Activated naive CD4-positive, alpha-beta T cell treated with Interleukin-2 at 50 U/mL for 16 hours (primary cell): ENCODE measurements at regions not wholly inside any gene's neighbourhood (a gene's known extent, or its start where the extent isn't known, plus 50 kb on each side); places are given as distances from the start of the nearest gene placed in this dataset.
"Not testable (repeated sequence)": the region's sequence is repeated elsewhere in the genome, so short reads cannot be mapped to it uniquely, and the experiment has no call there.

Experiments
- DNase-seq: peaks from one replicate; pipeline ENCODE4 v3.0.0-alpha.2; 2020

- DNase-seq = no peak
Measured at GRCh38 chr2:126264625-126265024, 391.3 kb upstream of the GYPC start.

DNA sequence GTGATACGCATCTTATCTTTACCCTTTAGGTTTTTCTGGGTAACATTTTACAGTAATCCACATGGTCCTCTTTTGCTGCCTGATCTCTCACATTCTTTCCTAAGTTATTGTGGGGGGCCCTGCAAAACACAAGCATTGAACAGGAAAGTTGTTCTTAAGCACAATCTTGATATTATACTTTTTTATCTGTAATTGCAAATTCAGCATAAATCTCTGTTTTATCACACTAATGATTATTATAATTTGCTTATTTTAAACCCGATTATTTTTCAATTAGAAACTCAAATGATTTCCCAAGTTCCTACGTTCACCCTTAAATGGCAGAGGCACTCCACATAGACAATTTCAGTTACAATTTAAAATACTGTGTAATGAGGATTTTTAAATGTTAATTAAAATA is 386.0 kb upstream of the GYPC start:
- no peak for DNase-seq

GRCh38 chr2:126270587-126270986 is 385.4 kb upstream of the GYPC start:
- no peak for DNase-seq

GRCh38 chr2:126272401-126272800 is 383.6 kb upstream of the GYPC start:
- DNase-seq = no peak

DNA sequence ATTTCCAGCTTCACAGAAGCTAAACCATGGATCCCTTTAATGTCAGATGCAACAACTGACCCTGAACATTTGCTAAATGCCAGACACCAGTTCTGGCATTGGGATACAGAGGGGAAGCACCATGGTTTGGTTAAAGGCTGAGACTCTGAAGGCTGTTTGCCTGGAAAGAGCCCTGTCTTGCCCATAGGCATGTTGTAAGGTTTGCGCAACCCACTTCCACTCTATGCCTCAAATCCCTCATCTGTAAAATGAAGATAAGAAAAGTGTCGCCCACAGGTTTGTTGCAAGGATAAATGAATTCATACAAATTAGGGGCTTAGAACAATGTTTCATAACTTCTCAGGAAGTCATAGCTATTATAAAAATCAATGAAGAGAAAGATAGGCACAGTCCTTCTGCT is 380.9 kb upstream of the GYPC start:
- DNase-seq = no peak

- DNase-seq = not testable (repeated sequence)
Measured at GRCh38 chr2:126276268-126276667, 379.7 kb upstream of the GYPC start.

- no peak for DNase-seq
Measured at GRCh38 chr2:126288362-126288761, 367.6 kb upstream of the GYPC start.

GRCh38 chr2:126293962-126294361 is 362.0 kb upstream of the GYPC start:
- DNase-seq = not testable (repeated sequence)

- DNase-seq = no peak
Measured at GRCh38 chr2:126299469-126299976, 356.4 kb upstream of the GYPC start.

DNA sequence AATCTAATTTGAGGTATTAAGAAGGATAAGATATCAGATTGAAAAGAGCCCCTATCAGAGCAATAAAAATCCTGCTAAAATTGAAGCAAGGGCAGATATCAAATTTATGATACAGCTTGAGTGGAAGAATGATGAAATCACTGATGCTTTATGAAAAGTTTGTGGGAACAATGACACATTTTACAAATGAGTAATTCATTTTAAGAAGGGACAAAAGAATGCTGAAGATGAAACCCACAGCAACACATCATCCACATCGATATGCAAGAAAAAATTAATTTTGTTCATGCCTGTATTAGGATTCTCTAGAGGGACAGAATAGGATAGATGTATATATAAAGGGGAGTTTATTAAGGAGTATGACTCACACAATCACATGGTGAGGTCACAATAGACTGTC is 355.6 kb upstream of the GYPC start:
- no peak for DNase-seq

- no peak for DNase-seq
Measured at GRCh38 chr2:126302043-126302442, 353.9 kb upstream of the GYPC start.

- DNase-seq = no peak
Measured at GRCh38 chr2:126303113-126303512, 352.8 kb upstream of the GYPC start.

- no peak for DNase-seq
Measured at GRCh38 chr2:126304154-126304553, 351.8 kb upstream of the GYPC start.

- no peak for DNase-seq
Measured at GRCh38 chr2:126306539-126306938, 349.4 kb upstream of the GYPC start.

GRCh38 chr2:126307740-126308139 is 348.2 kb upstream of the GYPC start:
- DNase-seq = no peak

DNA sequence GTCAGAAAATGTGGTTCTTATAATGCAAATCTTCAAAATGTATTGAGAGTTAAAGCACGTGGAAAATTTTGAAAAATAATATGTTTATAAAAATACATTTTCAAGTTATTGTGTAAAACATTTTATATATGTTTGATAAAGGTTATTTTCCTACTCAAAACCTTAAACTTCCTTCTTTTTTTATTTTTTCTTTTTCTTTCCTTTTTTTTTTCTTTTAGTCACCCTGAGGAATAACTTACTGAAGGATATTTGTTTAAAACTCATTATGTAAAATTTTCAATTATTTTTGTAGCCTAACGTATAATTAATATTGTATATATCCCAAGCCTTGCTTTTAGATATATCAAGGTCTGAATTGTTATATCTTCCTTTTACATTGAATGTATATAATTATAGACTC is 346.8 kb upstream of the GYPC start:
- DNase-seq = no peak

DNA sequence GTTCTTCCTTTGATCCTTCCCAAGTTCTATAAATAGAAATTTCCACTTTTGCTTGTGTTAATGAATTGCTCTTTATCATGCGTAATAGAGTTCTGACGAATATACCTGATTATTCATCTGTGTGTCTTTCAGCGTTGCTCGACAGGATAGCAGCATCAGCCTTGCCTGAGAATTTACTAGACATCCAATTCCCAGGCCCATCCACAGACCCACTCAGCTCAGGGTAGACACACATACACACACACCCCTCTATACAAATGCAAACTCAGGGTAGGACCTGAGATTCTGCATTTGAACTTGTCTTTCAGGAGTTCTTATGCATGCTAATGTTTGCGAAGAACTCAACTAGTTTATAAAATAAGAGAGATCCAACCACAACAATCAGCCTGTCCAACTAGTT is 343.4 kb upstream of the GYPC start:
- no peak for DNase-seq

DNA sequence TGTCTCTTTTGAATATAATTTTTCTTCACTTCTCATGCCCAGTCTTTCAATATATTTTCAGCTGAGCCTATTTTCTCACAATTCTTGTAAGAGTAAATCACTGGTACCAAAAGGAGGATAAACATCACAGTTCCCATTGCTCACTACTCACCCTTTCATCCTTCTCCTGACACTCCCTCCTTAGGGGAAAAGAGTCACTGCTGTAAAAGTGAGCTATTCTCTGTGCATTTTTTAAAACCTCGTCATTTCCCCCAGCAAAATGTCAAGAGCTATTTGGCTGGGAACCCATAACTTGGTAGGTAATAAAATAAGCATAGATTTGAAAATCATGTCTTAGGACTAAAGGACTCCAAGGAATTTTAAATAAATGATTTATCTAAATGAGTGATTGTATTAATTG is 340.1 kb upstream of the GYPC start:
- DNase-seq = no peak

DNA sequence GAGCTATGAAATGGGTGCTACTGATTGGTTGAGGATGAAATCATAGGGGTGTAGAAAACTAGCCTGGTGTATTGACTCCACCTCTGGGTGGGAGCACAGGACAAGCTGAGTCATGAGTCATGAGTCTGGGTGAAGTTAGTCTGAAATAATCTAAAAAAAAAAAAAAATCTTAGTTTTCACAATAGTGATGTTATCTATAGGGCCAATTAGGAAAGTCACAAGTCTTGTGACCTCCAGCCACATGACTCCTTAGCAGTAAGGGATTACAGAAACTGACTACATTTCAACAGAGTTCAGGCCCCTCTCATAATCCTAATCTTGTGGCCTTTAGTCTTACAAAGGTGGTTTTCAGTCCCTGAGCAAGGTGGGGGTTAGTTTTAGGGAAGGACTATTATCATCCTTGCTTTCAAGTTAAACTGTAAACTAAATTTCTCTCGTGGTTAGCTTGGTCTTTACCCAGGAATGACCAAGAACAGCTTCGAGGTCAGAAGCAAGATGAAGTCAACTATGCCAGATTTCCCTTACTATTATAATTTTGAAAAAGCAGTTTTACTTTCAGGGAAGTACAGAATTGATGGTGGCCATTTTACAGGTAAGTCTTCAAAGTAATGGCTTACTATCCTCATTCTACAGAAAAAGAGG is 338.0 kb upstream of the GYPC start:
- DNase-seq = no peak

GRCh38 chr2:126322342-126322741 is 333.6 kb upstream of the GYPC start:
- no peak for DNase-seq

DNA sequence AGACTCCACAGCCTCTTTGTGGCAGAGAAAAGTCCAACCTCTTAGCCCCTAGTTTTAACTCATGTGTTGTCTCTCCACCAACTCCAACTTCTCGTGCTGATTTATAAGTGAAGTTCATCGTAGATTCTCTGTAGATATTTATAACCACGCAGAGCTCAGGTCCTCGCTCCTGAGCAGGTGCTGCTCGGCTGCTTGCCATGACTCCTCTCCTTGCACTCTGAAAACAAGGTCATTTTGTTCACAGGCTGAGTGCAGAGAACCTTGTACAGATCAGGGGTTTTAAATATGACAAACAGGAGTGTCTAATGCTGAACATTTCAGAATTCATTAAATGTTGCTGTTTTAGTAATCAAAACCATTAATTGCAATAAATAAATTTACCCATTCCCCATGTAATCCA is 330.8 kb upstream of the GYPC start:
- no peak for DNase-seq

DNA sequence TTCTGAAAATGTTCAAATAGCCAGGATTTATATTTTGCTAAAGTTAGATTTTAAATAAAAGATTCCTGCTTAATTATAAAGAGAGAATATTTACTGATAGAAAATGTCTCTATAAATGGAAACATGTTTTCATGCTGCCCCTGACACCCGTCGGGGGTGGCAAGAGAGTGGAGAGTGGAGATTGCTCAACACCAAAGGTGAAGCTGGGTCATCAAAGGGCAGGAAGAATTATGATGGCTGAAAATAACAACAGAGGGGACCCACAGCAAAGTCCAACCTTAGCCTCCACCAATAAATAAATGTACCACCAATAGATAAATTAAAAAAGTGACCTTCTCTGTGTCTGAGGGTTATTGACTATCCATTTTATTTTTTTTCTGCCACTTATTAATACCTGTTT is 326.8 kb upstream of the GYPC start:
- no peak for DNase-seq

- DNase-seq = no peak
Measured at GRCh38 chr2:126342457-126342856, 313.5 kb upstream of the GYPC start.

GRCh38 chr2:126343136-126343535 is 312.8 kb upstream of the GYPC start:
- DNase-seq = no peak

DNA sequence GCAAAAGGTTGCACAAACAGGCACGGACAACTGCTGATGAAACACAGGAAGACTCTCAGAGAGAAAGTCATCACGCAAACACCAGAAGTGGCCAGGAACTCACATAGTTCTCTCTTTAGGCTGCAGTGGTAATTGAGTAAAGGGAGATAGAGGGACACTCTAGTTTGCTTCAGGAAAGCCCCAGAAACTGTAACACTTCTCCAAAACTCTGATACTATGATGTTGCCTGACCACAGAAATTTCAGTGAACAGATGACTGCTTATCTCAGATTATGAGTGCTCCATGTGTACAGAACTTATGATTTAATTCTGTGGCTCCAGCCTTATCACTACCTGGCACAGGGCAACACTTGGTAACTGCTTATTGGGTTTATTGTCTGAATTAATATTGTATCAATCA is 311.5 kb upstream of the GYPC start:
- no peak for DNase-seq

DNA sequence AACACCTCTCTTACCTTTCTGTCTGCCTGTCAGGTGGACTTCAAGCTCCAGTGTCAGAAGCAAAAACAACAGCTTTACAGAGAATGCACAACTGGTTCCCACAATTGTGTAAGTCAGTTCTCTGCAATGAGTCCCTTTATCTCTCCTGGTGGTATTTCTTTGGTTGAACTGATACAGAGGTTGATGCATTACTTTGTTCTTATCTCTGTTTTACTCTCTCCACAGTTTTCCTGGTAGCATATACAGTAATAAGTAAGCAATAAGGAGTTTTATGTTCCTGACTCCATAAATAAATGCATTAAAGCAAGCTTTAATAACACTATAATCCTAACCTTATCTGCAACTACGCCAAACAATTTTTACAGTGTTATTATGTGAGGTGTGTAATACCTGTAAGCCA is 310.3 kb upstream of the GYPC start:
- no peak for DNase-seq
